ENCODE measurements at regions not wholly inside any gene's neighbourhood (a gene's known extent, or its start where the extent isn't known, plus 50 kb on each side); places are given as distances from the start of the nearest gene placed in this dataset.

GRCh38 chr3:107008213-107008612 lies 369.0 kb upstream of the CCDC54 start:
- DNase-seq (ENCODE audit: extremely low read depth in 1 of 2, low read depth in 1 of 2), result no peak

DNA sequence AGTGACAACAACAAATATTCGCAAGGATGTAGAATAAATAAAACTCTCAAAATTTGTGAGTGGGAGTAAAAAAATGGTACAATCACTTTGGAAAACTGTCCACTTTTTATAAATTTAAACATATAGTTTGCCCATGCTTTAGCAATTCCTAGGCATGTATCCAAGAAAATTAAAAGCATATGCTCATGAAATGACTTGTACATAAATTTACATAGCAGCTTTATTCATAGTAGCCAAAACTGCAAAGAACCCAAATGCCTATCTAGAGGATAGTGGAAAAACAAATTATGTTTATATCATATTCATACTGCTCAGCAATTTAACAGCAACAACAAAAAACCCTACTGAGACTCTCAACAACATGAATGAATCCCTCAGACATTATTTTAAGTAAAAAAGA lies 363.6 kb upstream of the CCDC54 start:
- DNase-seq (ENCODE audit: extremely low read depth in 1 of 2, low read depth in 1 of 2), result no peak

GRCh38 chr3:107024551-107025026 lies 352.6 kb upstream of the CCDC54 start:
- DNase-seq (ENCODE audit: extremely low read depth in 1 of 2, low read depth in 1 of 2), result no peak

- no peak for DNase-seq (ENCODE audit: extremely low read depth in 1 of 2, low read depth in 1 of 2)
Observed at GRCh38 chr3:107025961-107026360, 351.3 kb upstream of the CCDC54 start.

- no peak for DNase-seq (ENCODE audit: extremely low read depth in 1 of 2, low read depth in 1 of 2)
Observed at GRCh38 chr3:107028086-107028485, 349.2 kb upstream of the CCDC54 start.

DNA sequence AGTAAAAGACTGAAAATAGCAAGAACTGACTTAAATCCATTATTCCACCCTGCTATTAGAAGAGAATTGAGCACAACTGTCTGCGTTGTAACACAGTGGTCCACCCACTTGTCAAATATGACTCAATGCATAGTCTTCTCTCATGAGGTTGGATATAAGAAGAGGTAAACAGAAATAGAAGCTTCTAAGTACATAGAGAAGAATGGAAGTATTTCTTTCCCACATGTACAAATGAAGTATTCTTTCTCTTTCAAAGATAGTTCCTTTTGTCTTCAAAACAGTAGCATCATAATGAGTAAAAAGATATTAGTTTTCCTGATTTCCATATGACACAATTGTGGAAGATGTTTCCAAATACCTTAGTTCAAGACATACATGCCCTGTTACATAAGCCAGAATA lies 348.6 kb upstream of the CCDC54 start:
- DNase-seq (ENCODE audit: extremely low read depth in 1 of 2, low read depth in 1 of 2), result no peak

- DNase-seq (ENCODE audit: extremely low read depth in 1 of 2, low read depth in 1 of 2), result no peak
Observed at GRCh38 chr3:107032111-107032510, 345.1 kb upstream of the CCDC54 start.

GRCh38 chr3:107034142-107034541 lies 343.1 kb upstream of the CCDC54 start:
- DNase-seq (ENCODE audit: extremely low read depth in 1 of 2, low read depth in 1 of 2), result no peak

GRCh38 chr3:107035176-107035575 lies 342.1 kb upstream of the CCDC54 start:
- DNase-seq (ENCODE audit: extremely low read depth in 1 of 2, low read depth in 1 of 2), result no peak

DNA sequence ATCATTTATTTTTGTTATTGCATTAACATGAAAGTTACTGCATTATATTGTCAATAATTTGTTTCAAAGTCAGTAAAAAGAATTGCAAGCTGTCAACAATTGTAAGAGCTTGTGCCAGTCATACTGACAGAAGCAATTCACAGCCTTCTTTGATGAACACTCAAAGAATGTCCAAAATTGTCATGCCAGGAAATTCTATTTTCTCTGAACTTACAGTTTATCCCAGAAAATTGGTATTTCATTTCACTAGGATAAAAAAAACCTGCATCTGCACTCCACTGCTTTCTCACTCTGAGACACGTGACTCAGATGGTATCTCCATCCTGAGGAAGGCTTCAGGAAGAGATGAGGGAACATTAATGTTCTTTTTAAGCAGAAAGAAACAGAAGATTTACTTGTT lies 332.6 kb upstream of the CCDC54 start:
- no peak for DNase-seq (ENCODE audit: extremely low read depth in 1 of 2, low read depth in 1 of 2)

DNA sequence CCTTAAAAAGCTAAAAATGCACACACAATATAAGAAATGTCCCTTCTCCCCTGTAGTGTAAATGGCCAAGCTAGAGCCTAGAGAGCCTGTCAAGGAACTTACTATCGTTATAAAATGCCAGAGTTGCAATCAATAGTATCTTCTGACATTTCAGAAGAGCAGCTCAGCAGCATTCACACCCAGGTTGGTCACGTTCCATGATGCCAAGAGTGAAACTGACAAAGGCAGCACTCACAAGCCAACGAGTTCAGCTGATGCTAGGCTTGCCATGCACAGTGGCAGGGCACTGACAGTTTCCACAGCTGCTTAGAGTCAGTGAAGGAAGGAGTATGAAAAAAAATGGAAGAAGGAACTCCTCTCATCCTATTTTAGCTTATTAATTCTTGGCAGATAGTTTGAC lies 331.4 kb upstream of the CCDC54 start:
- no peak for DNase-seq (ENCODE audit: extremely low read depth in 1 of 2, low read depth in 1 of 2)

- DNase-seq (ENCODE audit: extremely low read depth in 1 of 2, low read depth in 1 of 2), result no peak
Observed at GRCh38 chr3:107055181-107055942, 321.9 kb upstream of the CCDC54 start.

DNA sequence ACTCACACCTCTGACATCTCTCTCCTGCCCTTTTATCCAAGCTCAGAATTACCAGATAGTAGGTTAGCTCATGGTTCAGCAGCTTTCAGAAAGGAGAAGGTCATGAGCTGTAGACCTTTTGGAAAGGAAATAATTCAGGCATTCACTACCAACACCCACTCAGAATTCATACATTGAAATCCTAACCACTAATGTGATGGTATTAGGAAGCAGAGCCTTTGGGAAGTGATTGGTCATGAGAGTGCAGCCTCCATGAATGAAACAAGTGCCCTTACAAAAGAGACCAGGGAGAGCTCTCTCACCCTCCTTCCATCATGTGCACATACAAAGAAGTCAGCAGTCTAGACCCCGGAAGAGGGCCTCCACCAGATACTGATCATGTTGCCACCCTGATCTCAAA lies 315.8 kb upstream of the CCDC54 start:
- no peak for DNase-seq (ENCODE audit: extremely low read depth in 1 of 2, low read depth in 1 of 2)

GRCh38 chr3:107062310-107062709 lies 314.9 kb upstream of the CCDC54 start:
- no peak for DNase-seq (ENCODE audit: extremely low read depth in 1 of 2, low read depth in 1 of 2)

- no peak for DNase-seq (ENCODE audit: extremely low read depth in 1 of 2, low read depth in 1 of 2)
Observed at GRCh38 chr3:107062787-107063186, 314.5 kb upstream of the CCDC54 start.

DNA sequence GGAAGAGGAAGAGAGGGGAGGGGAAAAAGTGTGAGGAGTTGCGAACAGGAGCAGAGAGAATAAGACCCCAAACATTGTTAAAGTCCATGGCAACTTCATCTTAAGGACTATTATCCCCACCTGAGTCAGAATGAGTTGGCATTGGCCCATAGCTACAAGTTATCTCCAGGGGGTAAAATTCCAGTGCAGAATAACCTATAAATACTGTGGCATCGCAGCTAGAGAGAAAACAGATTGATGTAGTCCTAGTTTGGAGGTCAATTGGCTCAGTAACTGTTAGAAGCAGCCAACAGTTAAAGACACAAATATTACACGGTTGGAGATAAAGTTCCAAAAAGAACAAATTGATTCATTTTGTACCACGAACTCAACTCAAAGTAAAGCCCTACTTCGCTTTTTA lies 313.9 kb upstream of the CCDC54 start:
- no peak for DNase-seq (ENCODE audit: extremely low read depth in 1 of 2, low read depth in 1 of 2)

- DNase-seq (ENCODE audit: extremely low read depth in 1 of 2, low read depth in 1 of 2), result peak in 1 of 2 donors; percentile 20
Observed at GRCh38 chr3:107064405-107065060, 312.7 kb upstream of the CCDC54 start.

DNA sequence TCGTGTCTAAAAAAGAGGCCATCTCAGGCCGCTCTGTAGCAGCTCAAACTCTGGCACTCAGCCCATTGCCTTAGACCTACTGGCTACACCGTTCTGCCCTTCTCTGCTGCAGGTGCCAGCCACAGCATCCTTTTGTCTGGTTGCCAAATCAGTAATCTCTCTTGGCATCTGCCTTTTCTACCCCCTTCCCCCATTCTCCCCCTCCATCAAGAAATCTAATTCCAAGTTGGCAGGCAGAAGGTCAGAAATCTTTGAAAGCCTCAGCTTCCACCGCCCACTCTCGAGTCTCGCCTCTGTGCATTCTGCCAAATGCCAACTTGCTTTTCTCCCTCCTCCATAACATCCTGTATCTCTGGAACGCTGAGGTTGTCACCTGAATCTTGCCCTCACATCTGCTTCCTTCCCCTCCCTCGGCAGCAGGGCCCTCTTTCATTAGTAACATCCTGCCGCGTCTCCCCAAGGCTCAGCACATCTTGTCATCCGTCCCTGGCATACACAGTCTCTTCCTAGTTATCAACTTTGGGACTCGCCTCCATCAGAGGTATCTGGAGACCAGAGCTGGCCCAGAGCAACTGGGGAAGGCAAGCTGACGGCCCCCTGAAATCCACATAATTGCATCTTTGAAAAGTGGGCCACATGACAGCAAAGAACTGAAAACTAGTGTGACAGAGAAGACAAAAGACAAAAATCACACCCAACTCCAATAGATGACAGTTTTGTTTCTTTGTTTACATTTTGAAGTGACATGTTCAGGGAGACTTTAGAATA lies 312.0 kb upstream of the CCDC54 start:
- no peak for DNase-seq (ENCODE audit: extremely low read depth in 1 of 2, low read depth in 1 of 2)

GRCh38 chr3:107067421-107067820 lies 309.8 kb upstream of the CCDC54 start:
- DNase-seq (ENCODE audit: extremely low read depth in 1 of 2, low read depth in 1 of 2), result no peak

DNA sequence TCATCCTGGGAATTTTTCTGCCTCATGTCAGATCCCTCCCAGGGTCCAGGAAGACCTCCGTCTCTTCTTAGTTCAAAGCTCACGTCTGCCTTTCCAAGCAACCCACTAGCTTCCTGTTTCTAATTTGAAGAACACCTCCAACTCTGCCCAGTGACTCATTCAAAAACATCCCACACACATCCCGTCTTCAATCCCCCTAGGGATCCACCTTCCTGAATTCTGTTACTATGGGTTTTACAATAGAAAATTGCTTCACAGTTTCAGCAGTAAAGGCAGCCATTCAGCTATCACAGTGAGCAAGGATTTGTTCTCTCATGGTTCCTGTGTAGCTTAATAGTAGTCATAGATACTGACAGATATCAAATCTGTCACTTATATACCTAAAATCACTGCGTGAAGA lies 308.3 kb upstream of the CCDC54 start:
- no peak for DNase-seq (ENCODE audit: extremely low read depth in 1 of 2, low read depth in 1 of 2)

DNA sequence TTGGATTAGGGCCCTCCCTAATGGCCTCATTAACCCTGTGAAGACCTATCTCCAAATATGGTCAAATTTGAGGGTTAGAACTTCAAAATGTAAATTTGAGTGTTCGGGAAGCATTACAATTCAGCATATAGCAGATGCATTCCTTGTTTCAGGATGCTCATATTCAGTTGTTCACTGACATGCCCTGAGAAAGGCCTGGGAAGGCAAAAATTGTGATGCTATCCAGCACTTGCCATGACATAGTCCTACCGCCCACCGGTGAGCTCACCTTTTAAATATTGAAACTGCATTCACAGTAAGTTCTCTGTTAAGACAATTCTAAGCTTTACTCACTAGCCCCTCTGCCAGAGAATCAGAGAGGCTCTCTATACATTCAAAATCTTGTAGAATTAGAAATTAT lies 300.3 kb upstream of the CCDC54 start:
- DNase-seq (ENCODE audit: extremely low read depth in 1 of 2, low read depth in 1 of 2), result no peak

GRCh38 chr3:107077391-107077790 lies 299.8 kb upstream of the CCDC54 start:
- no peak for DNase-seq (ENCODE audit: extremely low read depth in 1 of 2, low read depth in 1 of 2)
